ENCODE measurements at regions not wholly inside any gene's neighbourhood (a gene's known extent, or its start where the extent isn't known, plus 50 kb on each side); places are given as distances from the start of the nearest gene placed in this dataset.

DNA sequence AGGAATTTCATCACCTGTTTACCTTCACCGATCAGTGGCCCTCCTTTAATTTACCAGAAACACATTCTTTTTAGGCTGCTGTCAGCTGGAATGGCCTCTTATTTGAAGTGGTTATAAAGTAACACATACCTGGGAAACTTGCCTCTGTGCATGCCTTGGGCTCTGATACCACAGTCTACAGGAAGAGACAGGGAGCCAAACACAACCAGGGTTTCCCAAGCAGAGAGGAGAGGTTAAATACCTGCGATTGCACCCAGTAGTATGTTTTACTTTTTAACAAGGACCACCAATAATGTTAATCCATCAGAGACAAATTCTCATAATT is 444.0 kb upstream of the SGCG start:
- TF ChIP-seq, protein P1, sequence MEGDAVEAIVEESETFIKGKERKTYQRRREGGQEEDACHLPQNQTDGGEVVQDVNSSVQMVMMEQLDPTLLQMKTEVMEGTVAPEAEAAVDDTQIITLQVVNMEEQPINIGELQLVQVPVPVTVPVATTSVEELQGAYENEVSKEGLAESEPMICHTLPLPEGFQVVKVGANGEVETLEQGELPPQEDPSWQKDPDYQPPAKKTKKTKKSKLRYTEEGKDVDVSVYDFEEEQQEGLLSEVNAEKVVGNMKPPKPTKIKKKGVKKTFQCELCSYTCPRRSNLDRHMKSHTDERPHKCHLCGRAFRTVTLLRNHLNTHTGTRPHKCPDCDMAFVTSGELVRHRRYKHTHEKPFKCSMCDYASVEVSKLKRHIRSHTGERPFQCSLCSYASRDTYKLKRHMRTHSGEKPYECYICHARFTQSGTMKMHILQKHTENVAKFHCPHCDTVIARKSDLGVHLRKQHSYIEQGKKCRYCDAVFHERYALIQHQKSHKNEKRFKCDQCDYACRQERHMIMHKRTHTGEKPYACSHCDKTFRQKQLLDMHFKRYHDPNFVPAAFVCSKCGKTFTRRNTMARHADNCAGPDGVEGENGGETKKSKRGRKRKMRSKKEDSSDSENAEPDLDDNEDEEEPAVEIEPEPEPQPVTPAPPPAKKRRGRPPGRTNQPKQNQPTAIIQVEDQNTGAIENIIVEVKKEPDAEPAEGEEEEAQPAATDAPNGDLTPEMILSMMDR (IDR thresholded peaks at IDR 0.05; ENCODE audit: low read length): no peak
- TF ChIP-seq EZH2 (IDR thresholded peaks at IDR 0.05; ENCODE audit: borderline replicate concordance, low read length): no peak
